Calu3 (cell line): ENCODE measurements at regions not wholly inside any gene's neighbourhood (a gene's known extent, or its start where the extent isn't known, plus 50 kb on each side); places are given as distances from the start of the nearest gene placed in this dataset.

ENCODE experiments used
- BruUV-seq: library from RNA; stranded (reverse); fragments of 400-500 nt; replicated peaks from 2 replicates; lab custom pipeline; 2021; lab: Mats Ljungman, UMichigan
- CTCF ChIA-PET: fragments of 300-600 bp; sonication (Branson Sonifier 250); formaldehyde crosslinking; loops from one replicate; lab custom pipeline; 2022; ENCODE audit warnings: antibody characterized with exemption; lab: Charles Lee
- DNase-seq: peaks from one replicate; pipeline ENCODE4 v3.0.0; 2022
- H3K27ac Mint-ChIP-seq: one replicate; pipeline ENCODE4 v1.8.0; 2022; ENCODE audit warnings: mixed read lengths; ENCODE audit not compliant: unreplicated experiment
- H3K27me3 Mint-ChIP-seq: one replicate; pipeline ENCODE4 v1.8.0; 2022; ENCODE audit warnings: mixed read lengths; ENCODE audit not compliant: unreplicated experiment
- H3K36me3 Mint-ChIP-seq: one replicate; pipeline ENCODE4 v1.8.0; 2022; ENCODE audit warnings: mild to moderate bottlenecking, moderate library complexity, mixed read lengths; ENCODE audit not compliant: insufficient read depth, unreplicated experiment
- H3K4me1 Mint-ChIP-seq: one replicate; pipeline ENCODE4 v1.8.0; 2022; ENCODE audit warnings: mild to moderate bottlenecking, low read depth, mixed read lengths; ENCODE audit not compliant: unreplicated experiment
- H3K4me3 Mint-ChIP-seq: one replicate; pipeline ENCODE4 v1.8.0; 2022; ENCODE audit warnings: mild to moderate bottlenecking, low read depth, moderate library complexity, mixed read lengths; ENCODE audit not compliant: unreplicated experiment
- H3K9me3 Mint-ChIP-seq: one replicate; pipeline ENCODE4 v1.8.0; 2022; ENCODE audit warnings: low read depth, mixed read lengths; ENCODE audit not compliant: unreplicated experiment
- intact Hi-C: fragments of 100-400 bp; cut with micrococcal nuclease; formaldehyde crosslinking; loops from one replicate; pipeline ENCODE4 v1.10.0; 2022; ENCODE audit not compliant: unreplicated experiment
- TF ChIP-seq, protein P1 (sequence below): fragments of 200-600 bp; IDR thresholded peaks from one replicate; pipeline ENCODE4 v1.8.0; 2022; ENCODE audit warnings: antibody characterized with exemption; ENCODE audit not compliant: unreplicated experiment

DNA sequence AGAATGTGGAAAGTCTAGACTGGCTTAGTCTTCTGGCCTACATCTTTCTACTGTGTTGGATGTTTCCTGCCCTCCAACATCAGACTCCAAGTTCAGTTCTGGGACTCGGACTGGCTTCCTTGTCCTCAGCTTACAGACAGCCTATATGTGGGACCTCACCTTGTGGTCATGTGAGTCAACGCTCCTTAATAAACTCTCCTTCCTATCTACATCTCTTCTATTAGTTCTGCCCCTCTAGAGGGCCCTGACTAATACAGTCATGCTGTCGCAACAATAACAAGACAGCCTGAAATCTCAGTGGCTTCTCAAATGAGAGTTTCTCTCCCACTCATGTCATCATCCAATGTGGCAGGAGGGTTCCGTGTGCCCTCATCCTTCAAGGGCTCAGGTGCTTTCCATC, 347.8 kb downstream of the MZT1 start:
- Mint-ChIP-seq H3K36me3 (no peaks in the 10 kb centered on the region), H3K27ac (no peak overlapping the region), H3K4me3 (no peak overlapping the region), H3K27me3 (no peaks in the 10 kb centered on the region), H3K4me1 (peaks cover 7% of the 10 kb centered on the region), H3K9me3 (peaks cover 6% of the 10 kb centered on the region)
- TF ChIP-seq, protein P1, sequence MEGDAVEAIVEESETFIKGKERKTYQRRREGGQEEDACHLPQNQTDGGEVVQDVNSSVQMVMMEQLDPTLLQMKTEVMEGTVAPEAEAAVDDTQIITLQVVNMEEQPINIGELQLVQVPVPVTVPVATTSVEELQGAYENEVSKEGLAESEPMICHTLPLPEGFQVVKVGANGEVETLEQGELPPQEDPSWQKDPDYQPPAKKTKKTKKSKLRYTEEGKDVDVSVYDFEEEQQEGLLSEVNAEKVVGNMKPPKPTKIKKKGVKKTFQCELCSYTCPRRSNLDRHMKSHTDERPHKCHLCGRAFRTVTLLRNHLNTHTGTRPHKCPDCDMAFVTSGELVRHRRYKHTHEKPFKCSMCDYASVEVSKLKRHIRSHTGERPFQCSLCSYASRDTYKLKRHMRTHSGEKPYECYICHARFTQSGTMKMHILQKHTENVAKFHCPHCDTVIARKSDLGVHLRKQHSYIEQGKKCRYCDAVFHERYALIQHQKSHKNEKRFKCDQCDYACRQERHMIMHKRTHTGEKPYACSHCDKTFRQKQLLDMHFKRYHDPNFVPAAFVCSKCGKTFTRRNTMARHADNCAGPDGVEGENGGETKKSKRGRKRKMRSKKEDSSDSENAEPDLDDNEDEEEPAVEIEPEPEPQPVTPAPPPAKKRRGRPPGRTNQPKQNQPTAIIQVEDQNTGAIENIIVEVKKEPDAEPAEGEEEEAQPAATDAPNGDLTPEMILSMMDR = no peak
- BruUV-seq = no TSS peak
- CTCF ChIA-PET = no interaction called here
- intact Hi-C loops = no loop called here
- no peak for DNase-seq

DNA sequence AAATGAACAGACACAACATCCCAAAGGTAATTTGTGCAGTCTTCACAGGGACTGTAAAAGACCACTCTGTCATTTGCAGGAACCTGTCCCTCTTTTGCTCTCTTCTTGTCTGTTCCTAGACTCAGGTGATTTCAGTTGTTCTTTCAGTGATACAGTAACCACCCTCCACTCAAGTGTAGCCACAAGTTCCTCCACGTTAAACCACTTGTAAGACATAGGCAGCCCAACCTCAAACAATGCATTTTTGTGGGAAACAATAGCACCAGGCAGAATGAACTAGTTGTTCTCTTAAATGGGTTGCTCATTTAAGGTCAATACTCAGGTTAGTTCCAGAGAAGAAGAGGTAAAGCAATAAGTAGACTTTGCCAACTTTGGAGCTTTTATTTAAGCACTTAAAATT, 359.4 kb downstream of the MZT1 start:
- intact Hi-C loops = no loop called here
- CTCF ChIA-PET = no interaction called here
- H3K27me3 Mint-ChIP-seq = no peaks in the 10 kb centered on the region

DNA sequence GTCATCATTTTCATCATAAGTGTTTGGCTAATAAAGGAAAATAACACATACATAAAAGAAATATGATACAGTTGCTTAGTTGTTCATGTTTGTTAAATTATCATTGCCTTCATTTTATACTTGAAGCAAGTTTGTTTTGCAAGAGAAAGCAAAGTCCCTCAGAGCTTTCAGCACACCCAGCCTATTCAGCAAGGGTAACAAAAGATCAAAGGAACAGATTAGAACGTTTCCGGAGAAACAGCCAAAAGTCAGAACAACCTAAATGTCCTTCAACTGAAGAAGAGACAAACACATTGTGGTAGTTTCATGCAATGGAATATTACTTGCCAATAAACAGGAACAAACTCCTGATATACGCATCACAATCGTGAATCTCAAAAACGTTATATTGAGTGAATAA, 380.7 kb downstream of the MZT1 start:
- CTCF ChIA-PET = no interaction called here
- H3K27ac Mint-ChIP-seq = no peak overlapping the region
- H3K4me3 Mint-ChIP-seq = no peak overlapping the region
- no peak for DNase-seq
- no peaks in the 10 kb centered on the region for H3K4me1 Mint-ChIP-seq
- TF ChIP-seq, protein P1 = no peak
- H3K36me3 Mint-ChIP-seq = no peaks in the 10 kb centered on the region
- intact Hi-C loops = no loop called here
- no peaks in the 10 kb centered on the region for H3K9me3 Mint-ChIP-seq
- no TSS peak for BruUV-seq
- H3K27me3 Mint-ChIP-seq = no peaks in the 10 kb centered on the region

More for the DNA sequence above, 359.4 kb downstream of the MZT1 start:
- BruUV-seq = no TSS peak
- DNase-seq = no peak
- Mint-ChIP-seq H3K4me1 (no peaks in the 10 kb centered on the region), H3K36me3 (no peaks in the 10 kb centered on the region), H3K4me3 (no peak overlapping the region), H3K9me3 (no peaks in the 10 kb centered on the region), H3K27ac (no peak overlapping the region)
- TF ChIP-seq, protein P1 = no peak

DNA sequence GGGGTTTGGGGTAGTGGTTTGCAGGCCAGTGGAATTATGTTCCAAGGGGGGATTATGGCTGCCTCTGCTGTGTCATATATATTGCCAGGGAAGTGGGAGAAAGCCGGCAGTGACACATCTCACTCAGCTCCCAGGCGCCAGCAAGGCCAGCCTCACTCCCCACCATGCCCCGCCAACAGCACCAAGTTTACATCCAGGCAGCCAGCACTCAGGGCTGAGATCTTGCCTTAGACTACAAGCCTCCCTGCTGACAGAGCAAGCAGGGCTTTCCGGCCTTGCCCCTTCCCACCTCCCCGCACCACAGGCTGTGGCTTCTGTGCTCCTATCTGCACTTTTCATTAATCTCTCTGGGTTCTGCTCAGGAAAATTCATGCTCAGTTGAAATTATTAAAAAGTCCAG, 385.1 kb downstream of the MZT1 start:
- no peaks in the 10 kb centered on the region for H3K36me3 Mint-ChIP-seq
- BruUV-seq = no TSS peak
- no peaks in the 10 kb centered on the region for H3K27me3 Mint-ChIP-seq
- H3K27ac Mint-ChIP-seq = no peak overlapping the region
- no peak for DNase-seq
- H3K9me3 Mint-ChIP-seq = no peaks in the 10 kb centered on the region
- CTCF ChIA-PET = no interaction called here
- no peaks in the 10 kb centered on the region for H3K4me1 Mint-ChIP-seq
- intact Hi-C loops = no loop called here
- H3K4me3 Mint-ChIP-seq = no peak overlapping the region
- TF ChIP-seq, protein P1 = no peak
